Transverse colon (tissue), 4 donors: ENCODE measurements at regions not wholly inside any gene's neighbourhood (a gene's known extent, or its start where the extent isn't known, plus 50 kb on each side); places are given as distances from the start of the nearest gene placed in this dataset.

Source experiments
- CTCF ChIP-seq, 5 experiments: fragments of 200-600 bp in 3 of 5; fragments of 450-650 bp in 2 of 5; sonication (generic) in 3 of 5; IDR thresholded peaks; 1 replicate in 2 of 5; 2 replicates in 3 of 5; pipeline ENCODE4 v1.5.1; 2016 to 2017; ENCODE audit warnings: antibody characterized with exemption in 5 of 5, inconsistent platforms in 3 of 5, mild to moderate bottlenecking in 2 of 5, moderate library complexity in 1 of 5
- POLR2A ChIP-seq: fragments of 450-650 bp; IDR thresholded peaks from one replicate; pipeline ENCODE4 v1.6.1; 2016; ENCODE audit warnings: antibody characterized with exemption, mild to moderate bottlenecking, moderate library complexity
- POLR2AphosphoS5 ChIP-seq, 3 donors: sonication (generic); formaldehyde crosslinking; IDR thresholded peaks; one replicate each; pipeline ENCODE4 v1.6.1; 2016; ENCODE audit warnings: antibody characterized with exemption in 3 of 3

- TF ChIP-seq POLR2A (no peak), CTCF (IDR thresholded peaks at IDR 0.05) (no peak), POLR2AphosphoS5 (IDR thresholded peaks at IDR 0.05) (no peak)
Measured at GRCh38 chr14:95396221-95396620, 76.5 kb upstream of the CLMN start.
